ENCODE measurements at regions not wholly inside any gene's neighbourhood (a gene's known extent, or its start where the extent isn't known, plus 50 kb on each side); places are given as distances from the start of the nearest gene placed in this dataset.
"Not testable (repeated sequence)": the region's sequence is repeated elsewhere in the genome, so short reads cannot be mapped to it uniquely, and the experiment has no call there.

GRCh38 chr6:170146640-170147039 lies 144.2 kb downstream of the DLL1 start:
- no peak for DNase-seq

- DNase-seq, result not testable (repeated sequence)
Observed at GRCh38 chr6:170146131-170146530, 144.7 kb downstream of the DLL1 start.

- DNase-seq, result peak; percentile 13
Observed at GRCh38 chr6:170145716-170146115, 145.2 kb downstream of the DLL1 start.

GRCh38 chr6:170145272-170145592 lies 145.6 kb downstream of the DLL1 start:
- DNase-seq, result no peak

GRCh38 chr6:170144571-170145271 lies 146.2 kb downstream of the DLL1 start:
- no peak for DNase-seq

- DNase-seq, result no peak
Observed at GRCh38 chr6:170143401-170144150, 147.3 kb downstream of the DLL1 start.

- DNase-seq, result no peak
Observed at GRCh38 chr6:170142559-170142958, 148.3 kb downstream of the DLL1 start.

GRCh38 chr6:170141061-170141460 lies 149.8 kb downstream of the DLL1 start:
- DNase-seq, result not testable (repeated sequence)

- no peak for DNase-seq
Observed at GRCh38 chr6:170140129-170140528, 150.7 kb downstream of the DLL1 start.

- no peak for DNase-seq
Observed at GRCh38 chr6:170139531-170139930, 151.3 kb downstream of the DLL1 start.

GRCh38 chr6:170139046-170139445 lies 151.8 kb downstream of the DLL1 start:
- DNase-seq, result not testable (repeated sequence)

GRCh38 chr6:170137911-170138910 lies 152.7 kb downstream of the DLL1 start:
- DNase-seq, result no peak

GRCh38 chr6:170137176-170137891 lies 153.5 kb downstream of the DLL1 start:
- DNase-seq, result no peak

- no peak for DNase-seq
Observed at GRCh38 chr6:170136541-170137175, 154.2 kb downstream of the DLL1 start.

- DNase-seq, result no peak
Observed at GRCh38 chr6:170135821-170136471, 154.9 kb downstream of the DLL1 start.

- DNase-seq, result no peak
Observed at GRCh38 chr6:170135461-170135820, 155.4 kb downstream of the DLL1 start.

- DNase-seq, result no peak
Observed at GRCh38 chr6:170134471-170135440, 156.1 kb downstream of the DLL1 start.

- no peak for DNase-seq
Observed at GRCh38 chr6:170134031-170134470, 156.8 kb downstream of the DLL1 start.

- DNase-seq, result no peak
Observed at GRCh38 chr6:170132561-170132991, 158.3 kb downstream of the DLL1 start.

GRCh38 chr6:170132011-170132521 lies 158.8 kb downstream of the DLL1 start:
- no peak for DNase-seq
